Epidermal melanocyte (primary cell): ENCODE measurements at regions not wholly inside any gene's neighbourhood (a gene's known extent, or its start where the extent isn't known, plus 50 kb on each side); places are given as distances from the start of the nearest gene placed in this dataset.

Experiments used
- DNase-seq: peaks from one replicate; pipeline ENCODE4 v3.0.0; 2011; ENCODE audit warnings: low spot score; ENCODE audit not compliant: insufficient read length

- DNase-seq = no peak
Observed at GRCh38 chr2:128801576-128801975, 482.9 kb upstream of the HS6ST1 start.

- no peak for DNase-seq
Observed at GRCh38 chr2:128803222-128803621, 484.6 kb upstream of the HS6ST1 start.

- no peak for DNase-seq
Observed at GRCh38 chr2:128805237-128805636, 486.6 kb upstream of the HS6ST1 start.

- DNase-seq = no peak
Observed at GRCh38 chr2:128805918-128806317, 487.2 kb upstream of the HS6ST1 start.

GRCh38 chr2:128807317-128807716 is 488.6 kb upstream of the HS6ST1 start:
- no peak for DNase-seq

GRCh38 chr2:128808462-128809258 is 490.0 kb upstream of the HS6ST1 start:
- DNase-seq = no peak

- DNase-seq = no peak
Observed at GRCh38 chr2:128809259-128809636, 490.6 kb upstream of the HS6ST1 start.

- DNase-seq = no peak
Observed at GRCh38 chr2:128809880-128810279, 491.2 kb upstream of the HS6ST1 start.

GRCh38 chr2:128812183-128812940 is 493.7 kb upstream of the HS6ST1 start:
- DNase-seq = no peak

- DNase-seq = no peak
Observed at GRCh38 chr2:128813352-128814034, 494.8 kb upstream of the HS6ST1 start.

- DNase-seq = no peak
Observed at GRCh38 chr2:128815248-128815647, 496.6 kb upstream of the HS6ST1 start.

GRCh38 chr2:128817171-128817570 is 498.5 kb upstream of the HS6ST1 start:
- DNase-seq = no peak

- DNase-seq = no peak
Observed at GRCh38 chr2:128817813-128818212, 499.1 kb upstream of the HS6ST1 start.

GRCh38 chr2:128818248-128818647 is 499.6 kb upstream of the HS6ST1 start:
- no peak for DNase-seq

- no peak for DNase-seq
Observed at GRCh38 chr2:128818704-128819491, 500.2 kb upstream of the HS6ST1 start.

- DNase-seq = no peak
Observed at GRCh38 chr2:128820452-128820851, 501.8 kb upstream of the HS6ST1 start.

GRCh38 chr2:128821010-128821409 is 502.3 kb upstream of the HS6ST1 start:
- DNase-seq = no peak

GRCh38 chr2:128832946-128833663 is 514.4 kb upstream of the HS6ST1 start:
- DNase-seq = no peak

- no peak for DNase-seq
Observed at GRCh38 chr2:128833664-128834027, 515.0 kb upstream of the HS6ST1 start.

GRCh38 chr2:128834207-128834879 is 515.7 kb upstream of the HS6ST1 start:
- DNase-seq = no peak
